ENCODE measurements at regions not wholly inside any gene's neighbourhood (a gene's known extent, or its start where the extent isn't known, plus 50 kb on each side); places are given as distances from the start of the nearest gene placed in this dataset.

GRCh38 chr4:73929278-73929677 lies 52.5 kb downstream of the PF4 start:
- no peak for DNase-seq

DNA sequence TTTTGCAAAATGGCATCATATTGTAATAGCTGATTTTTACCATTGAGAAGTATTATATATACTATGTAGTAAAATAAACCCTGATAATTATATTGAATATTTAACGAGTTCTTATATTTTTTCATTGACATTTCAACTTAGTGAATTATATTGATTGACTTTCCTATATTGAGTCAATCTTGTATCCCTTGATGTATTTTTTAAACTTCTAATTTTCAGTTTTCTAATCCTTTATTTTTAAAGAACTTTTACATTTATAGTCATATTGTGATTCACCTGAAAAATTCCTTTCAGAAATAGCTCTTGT lies 54.4 kb downstream of the CXCL1 start:
- DNase-seq, result no peak

DNA sequence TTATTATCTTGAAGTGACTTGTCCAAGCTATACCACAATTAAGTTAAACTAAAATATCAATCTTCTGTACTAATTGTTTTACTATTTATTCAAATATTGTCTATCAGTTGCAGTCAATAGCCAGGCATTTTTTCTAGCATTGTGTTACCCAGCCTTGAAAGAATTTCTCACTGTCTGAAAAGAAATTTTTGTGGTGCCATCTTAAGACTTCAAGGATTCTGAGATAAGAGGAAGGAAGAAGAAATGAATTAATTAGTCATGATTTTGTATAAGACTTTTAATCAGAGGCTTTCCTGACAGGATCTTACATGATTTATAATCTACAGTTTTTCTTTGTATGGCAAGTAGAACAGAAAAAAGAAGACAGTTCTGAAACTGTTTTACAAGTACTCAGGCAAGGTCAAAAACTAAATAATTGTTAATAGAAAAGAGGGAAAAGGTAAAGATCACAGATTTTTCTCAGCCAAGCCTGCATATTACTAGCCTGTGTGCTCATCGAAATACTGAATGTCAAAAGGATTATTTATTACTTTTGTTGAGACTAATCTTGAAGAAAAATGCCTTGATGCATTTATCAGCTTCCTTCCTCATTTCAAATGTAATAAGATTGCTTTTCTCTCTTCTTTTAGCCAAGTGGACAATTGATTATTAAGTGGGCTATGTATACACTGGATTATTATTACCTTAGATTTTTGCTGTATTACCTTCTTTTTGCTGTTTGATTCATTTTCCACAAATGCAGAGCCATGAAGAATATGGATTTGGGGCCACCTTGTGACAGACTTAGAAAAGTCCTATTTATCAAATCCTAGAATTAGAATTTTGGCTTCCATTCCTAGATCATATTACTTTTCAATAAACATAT lies 53.8 kb downstream of the CXCL1 start:
- peak; percentile 62 for DNase-seq

DNA sequence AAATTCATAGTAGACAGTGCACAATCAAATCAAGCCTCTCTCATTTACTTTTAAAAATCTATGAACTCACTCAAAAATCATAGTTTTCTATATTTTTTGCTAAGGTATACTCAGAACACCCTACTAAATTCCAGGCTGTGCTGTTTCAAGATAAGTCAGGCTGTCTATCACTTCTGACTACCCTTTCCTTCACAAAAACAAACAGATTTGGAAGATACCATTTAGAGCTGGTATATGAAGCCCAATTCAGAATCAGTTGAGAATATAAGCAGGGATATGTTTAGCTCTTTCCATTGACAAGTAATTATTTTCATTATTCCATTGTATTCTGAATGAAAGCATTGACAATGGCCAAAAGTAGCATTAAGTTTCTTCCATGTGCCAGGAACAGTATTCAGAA lies 53.1 kb downstream of the CXCL1 start:
- no peak for DNase-seq
